GM23248 (cell line): ENCODE measurements at regions not wholly inside any gene's neighbourhood (a gene's known extent, or its start where the extent isn't known, plus 50 kb on each side); places are given as distances from the start of the nearest gene placed in this dataset.

Experiments
- DNase-seq: peaks from one replicate; pipeline ENCODE4 v3.0.0-alpha.2; 2015
- H2AFZ ChIP-seq: fragments of 200-600 bp; sonication (generic); 2 replicates; pipeline ENCODE4 v1.6.1; 2016; ENCODE audit warnings: antibody characterized with exemption
- H3F3A ChIP-seq: fragments of 200-600 bp; sonication (generic); 2 replicates; pipeline ENCODE4 v1.6.1; 2016; ENCODE audit warnings: mild to moderate bottlenecking, antibody characterized with exemption, mixed run types; ENCODE audit not compliant: insufficient read depth
- H3K27ac ChIP-seq: fragments of 200-600 bp; sonication (generic); 2 replicates; pipeline ENCODE4 v1.5.1; 2016; ENCODE audit warnings: mild to moderate bottlenecking
- H3K27me3 ChIP-seq: fragments of 200-600 bp; sonication (generic); replicated peaks from 2 replicates; pipeline ENCODE4 v1.6.1; 2016; ENCODE audit warnings: mild to moderate bottlenecking; ENCODE audit not compliant: insufficient read depth
- H3K36me3 ChIP-seq: fragments of 200-600 bp; sonication (generic); 2 replicates; pipeline ENCODE4 v1.6.1; 2016; ENCODE audit warnings: low read depth, mild to moderate bottlenecking
- H3K4me1 ChIP-seq: fragments of 200-600 bp; sonication (generic); 2 replicates; pipeline ENCODE4 v1.6.1; 2016; ENCODE audit warnings: mild to moderate bottlenecking; ENCODE audit not compliant: insufficient read depth
- H3K4me2 ChIP-seq: fragments of 200-600 bp; sonication (generic); one replicate; pipeline ENCODE4 v1.6.1; 2016; ENCODE audit warnings: mild to moderate bottlenecking; ENCODE audit not compliant: unreplicated experiment
- H3K4me3 ChIP-seq: fragments of 200-600 bp; sonication (generic); 2 replicates; pipeline ENCODE4 v1.5.1; 2016; ENCODE audit warnings: mild to moderate bottlenecking
- H3K79me2 ChIP-seq: fragments of 200-600 bp; sonication (generic); 2 replicates; pipeline ENCODE4 v1.6.1; 2016; ENCODE audit warnings: mild to moderate bottlenecking; ENCODE audit not compliant: insufficient read depth
- H3K9ac ChIP-seq: fragments of 200-600 bp; sonication (generic); 2 replicates; pipeline ENCODE4 v1.6.1; 2016; ENCODE audit warnings: mild to moderate bottlenecking
- H3K9me2 ChIP-seq: fragments of 200-600 bp; sonication (generic); 2 replicates; pipeline ENCODE4 v1.6.1; 2016; ENCODE audit warnings: mixed run types, mild to moderate bottlenecking, moderate library complexity; ENCODE audit not compliant: insufficient read depth
- H3K9me3 ChIP-seq: fragments of 200-600 bp; sonication (generic); one replicate; pipeline ENCODE4 v1.6.1; 2017; ENCODE audit warnings: low read depth
- H4K20me1 ChIP-seq: fragments of 200-600 bp; sonication (generic); 2 replicates; pipeline ENCODE4 v1.6.0; 2016; ENCODE audit not compliant: insufficient read depth
- EZH2 ChIP-seq: fragments of 200-600 bp; sonication (generic); IDR thresholded peaks from 2 replicates; pipeline ENCODE4 v1.6.1; 2018; ENCODE audit warnings: antibody characterized with exemption, mild to moderate bottlenecking; ENCODE audit not compliant: insufficient read depth, poor library complexity, severe bottlenecking
- EZH2phosphoT487 ChIP-seq: fragments of 200-600 bp; sonication (generic); IDR thresholded peaks from 2 replicates; pipeline ENCODE4 v1.6.1; 2018; ENCODE audit warnings: antibody characterized with exemption, moderate library complexity, mild to moderate bottlenecking, low read depth; ENCODE audit not compliant: insufficient read depth
- WGBS, 2 experiments: methylation state at CpG; one replicate each; pipeline ENCODE4 v1.1.6; 2015 to 2017; ENCODE audit warnings: low lambda C conversion rate in 2 of 2, low coverage in 1 of 2; ENCODE audit errors: missing lambda C conversion rate in 2 of 2; 5-methylcytosine and 5-hydroxymethylcytosine counted together
- in situ Hi-C: fragments of 300-500 bp; cut with MboI; formaldehyde crosslinking; loops from 2 replicates; pipeline ENCODE4 v1.15.0; 2020

GRCh38 chr9:25025686-25026085, 480.0 kb upstream of the IZUMO3 start:
- H3K36me3 ChIP-seq = no peaks in the 10 kb centered on the region
- H3K4me3 ChIP-seq = no peak overlapping the region
- no peaks in the 10 kb centered on the region for H3K9me2 ChIP-seq
- no peaks in the 10 kb centered on the region for H3K79me2 ChIP-seq
- WGBS, 2 experiments = 21 to 27% methylated on average over 9 of the region's 9 CpGs
- TF ChIP-seq EZH2 = no peak
- H2AFZ ChIP-seq = no peak overlapping the region
- no peaks in the 10 kb centered on the region for H4K20me1 ChIP-seq
- H3K4me1 ChIP-seq = no peaks in the 10 kb centered on the region
- H3K9me3 ChIP-seq = no peaks in the 10 kb centered on the region
- no peaks in the 10 kb centered on the region for H3F3A ChIP-seq
- H3K27ac ChIP-seq = no peak overlapping the region
- no peak for DNase-seq
- H3K4me2 ChIP-seq = no peak overlapping the region
- in situ Hi-C loops = no loop called here
- H3K27me3 ChIP-seq = no peaks in the 10 kb centered on the region
- no peak overlapping the region for H3K9ac ChIP-seq

GRCh38 chr9:25025156-25025555, 479.5 kb upstream of the IZUMO3 start:
- H3K9me3 ChIP-seq = no peaks in the 10 kb centered on the region
- no peak overlapping the region for H3K4me3 ChIP-seq
- H3K4me1 ChIP-seq = no peaks in the 10 kb centered on the region
- TF ChIP-seq EZH2 = no peak
- TF ChIP-seq EZH2phosphoT487 = no peak
- H3K36me3 ChIP-seq = no peaks in the 10 kb centered on the region
- WGBS, 2 experiments = 19 to 23% methylated on average over 5 of the region's 5 CpGs
- H3K27ac ChIP-seq = no peak overlapping the region
- H3K79me2 ChIP-seq = no peaks in the 10 kb centered on the region
- no peak overlapping the region for H3K4me2 ChIP-seq
- no peaks in the 10 kb centered on the region for H3F3A ChIP-seq
- no peak overlapping the region for H2AFZ ChIP-seq
- no peaks in the 10 kb centered on the region for H3K9me2 ChIP-seq
- no peaks in the 10 kb centered on the region for H3K27me3 ChIP-seq
- DNase-seq = no peak
- no peak overlapping the region for H3K9ac ChIP-seq
- no peaks in the 10 kb centered on the region for H4K20me1 ChIP-seq
- in situ Hi-C loops = no loop called here

GRCh38 chr9:25017779-25018178, 472.1 kb upstream of the IZUMO3 start:
- H3K9me2 ChIP-seq = no peaks in the 10 kb centered on the region
- in situ Hi-C loops = no loop called here
- 25 to 33% methylated on average over 1 of the region's 1 CpG for WGBS, 2 experiments

GRCh38 chr9:25010027-25010662, 464.4 kb upstream of the IZUMO3 start:
- WGBS, 2 experiments = 32 to 39% methylated on average over 2 of the region's 2 CpGs

More at GRCh38 chr9:25017779-25018178, 472.1 kb upstream of the IZUMO3 start:
- DNase-seq = no peak
- Histone ChIP-seq H3K27me3 (no peaks in the 10 kb centered on the region), H3K9ac (no peak overlapping the region), H3K79me2 (no peaks in the 10 kb centered on the region), H3K4me3 (no peak overlapping the region), H2AFZ (no peak overlapping the region), H3K9me3 (peaks cover 1% of the 10 kb centered on the region), H3K27ac (no peak overlapping the region), H3K36me3 (no peaks in the 10 kb centered on the region), H3F3A (no peaks in the 10 kb centered on the region), H4K20me1 (no peaks in the 10 kb centered on the region), H3K4me1 (no peaks in the 10 kb centered on the region), H3K4me2 (no peak overlapping the region)
- TF ChIP-seq EZH2 = no peak
- no peak for TF ChIP-seq EZH2phosphoT487

DNA sequence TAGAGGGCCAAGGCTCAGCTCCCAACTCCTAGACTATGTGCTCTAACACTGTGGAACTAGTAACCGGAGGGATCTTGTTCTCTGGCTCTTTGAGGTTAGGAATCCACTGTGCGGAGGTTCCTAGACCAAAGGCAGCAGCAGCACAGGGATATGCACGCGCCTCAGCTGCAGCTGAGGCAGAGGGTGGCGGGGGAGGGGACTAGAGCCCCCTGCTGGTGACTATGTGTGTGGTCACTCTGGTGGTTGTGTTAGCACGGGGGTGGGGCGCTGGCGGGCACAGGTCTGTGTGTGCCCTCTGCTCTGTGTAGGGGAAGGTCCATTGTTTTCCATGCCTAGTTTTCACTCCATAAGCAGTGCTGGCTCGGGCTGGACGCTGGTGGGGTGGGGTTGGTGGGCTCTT, 458.0 kb upstream of the IZUMO3 start:
- no peaks in the 10 kb centered on the region for H3K36me3 ChIP-seq
- TF ChIP-seq EZH2phosphoT487 (no peak), EZH2 (no peak)
- no peaks in the 10 kb centered on the region for H3K9me2 ChIP-seq
- H3K4me1 ChIP-seq = no peaks in the 10 kb centered on the region
- H3K4me2 ChIP-seq = no peak overlapping the region
- no peaks in the 10 kb centered on the region for H3K9me3 ChIP-seq
- H3K27ac ChIP-seq = no peak overlapping the region
- H3F3A ChIP-seq = no peaks in the 10 kb centered on the region
- DNase-seq = no peak
- no peaks in the 10 kb centered on the region for H4K20me1 ChIP-seq
- 29 to 40% methylated on average over 10 of the region's 10 CpGs for WGBS, 2 experiments
- no peaks in the 10 kb centered on the region for H3K79me2 ChIP-seq
- H2AFZ ChIP-seq = no peak overlapping the region
- no peaks in the 10 kb centered on the region for H3K27me3 ChIP-seq
- H3K9ac ChIP-seq = no peak overlapping the region
- H3K4me3 ChIP-seq = no peak overlapping the region
- in situ Hi-C loops = no loop called here

More at GRCh38 chr9:25010027-25010662, 464.4 kb upstream of the IZUMO3 start:
- H2AFZ ChIP-seq = no peak overlapping the region
- no peak overlapping the region for H3K27ac ChIP-seq
- no peaks in the 10 kb centered on the region for H3K36me3 ChIP-seq
- H3K4me1 ChIP-seq = no peaks in the 10 kb centered on the region
- H3K4me2 ChIP-seq = no peak overlapping the region
- no peaks in the 10 kb centered on the region for H3F3A ChIP-seq
- no peak for TF ChIP-seq EZH2
- TF ChIP-seq EZH2phosphoT487 = no peak
- in situ Hi-C loops = no loop called here
- H3K27me3 ChIP-seq = no peaks in the 10 kb centered on the region
- H3K4me3 ChIP-seq = no peak overlapping the region
- peaks cover 5% of the 10 kb centered on the region for H3K9me3 ChIP-seq
- no peak for DNase-seq
- H3K9ac ChIP-seq = no peak overlapping the region
- no peaks in the 10 kb centered on the region for H3K9me2 ChIP-seq
- no peaks in the 10 kb centered on the region for H4K20me1 ChIP-seq
- H3K79me2 ChIP-seq = no peaks in the 10 kb centered on the region
